ENCODE measurements at regions not wholly inside any gene's neighbourhood (a gene's known extent, or its start where the extent isn't known, plus 50 kb on each side); places are given as distances from the start of the nearest gene placed in this dataset.

DNA sequence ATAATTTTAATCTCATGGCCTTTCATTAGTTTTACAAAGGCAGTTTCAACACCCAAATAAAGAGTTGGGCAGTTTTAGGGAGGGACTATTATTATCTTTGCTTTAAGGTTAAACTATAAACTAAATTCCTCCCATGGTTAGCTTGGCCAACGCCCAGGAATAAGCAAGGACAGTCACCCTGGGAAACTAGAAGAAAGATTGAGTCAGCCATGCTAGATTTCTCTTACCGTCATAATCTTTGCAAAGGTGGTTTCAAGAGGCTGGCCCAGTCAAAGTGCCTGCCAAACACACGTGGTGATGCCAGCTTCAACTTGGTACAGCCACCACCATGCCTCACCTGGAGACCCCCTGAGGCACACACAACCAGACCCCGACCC lies 317.4 kb upstream of the SP8 start:
- Histone ChIP-seq H3K79me2 (ENCODE audit: insufficient read depth, low read length) (no peaks in the 10 kb centered on the region), H3K36me3 (replicated peaks in 1 of 2; ENCODE audit: control insufficient read depth in 1 of 2, insufficient read depth in 2 of 2, low read length in 2 of 2) (no peaks in the 10 kb centered on the region), H3K4me1 (ENCODE audit: control insufficient read depth in 1 of 2, insufficient read depth in 2 of 2, low read length in 2 of 2) (no peaks in the 10 kb centered on the region), H3K4me3 (replicated peaks in 1 of 3; ENCODE audit: low read depth in 2 of 3, low read length in 3 of 3) (no peak overlapping the region), H3K27ac (ENCODE audit: low read depth in 1 of 2, low read length in 2 of 2) (no peak overlapping the region), H3K27me3 (ENCODE audit: control insufficient read depth in 2 of 2, insufficient read depth in 2 of 2, low read length in 2 of 2) (no peaks in the 10 kb centered on the region), H4K20me1 (ENCODE audit: insufficient read depth, low read length) (no peaks in the 10 kb centered on the region), H2AFZ (ENCODE audit: insufficient read depth, low read depth, low read length, poor library complexity, severe bottlenecking) (no peak overlapping the region), H3K9me3 (replicated peaks in 1 of 2; ENCODE audit: control insufficient read depth in 1 of 2, insufficient read depth in 1 of 2, low read length in 2 of 2) (peaks cover 4 to 6% of the 10 kb centered on the region in 2 donors), H3K9ac (ENCODE audit: insufficient read depth, low read length, poor library complexity, severe bottlenecking) (no peak overlapping the region), H3K4me2 (replicated peaks; ENCODE audit: extremely low read depth, low read length, poor library complexity, severe bottlenecking) (no peak overlapping the region)
- peaks cover 0 to 5% (median 0%) of the 10 kb centered on the region in 3 donors for H3K27me3 Mint-ChIP-seq (ENCODE audit: low read depth in 3 of 3)
- no peak for DNase-seq
- 71% methylated on average over 2 of the region's 4 CpGs for WGBS (ENCODE audit: insufficient coverage)
- H3K36me3 Mint-ChIP-seq = no peaks in the 10 kb centered on the region
- H3K9me3 Mint-ChIP-seq = peaks cover 2 to 19% (median 7%) of the 10 kb centered on the region in 7 donors
- TF ChIP-seq, protein P1, sequence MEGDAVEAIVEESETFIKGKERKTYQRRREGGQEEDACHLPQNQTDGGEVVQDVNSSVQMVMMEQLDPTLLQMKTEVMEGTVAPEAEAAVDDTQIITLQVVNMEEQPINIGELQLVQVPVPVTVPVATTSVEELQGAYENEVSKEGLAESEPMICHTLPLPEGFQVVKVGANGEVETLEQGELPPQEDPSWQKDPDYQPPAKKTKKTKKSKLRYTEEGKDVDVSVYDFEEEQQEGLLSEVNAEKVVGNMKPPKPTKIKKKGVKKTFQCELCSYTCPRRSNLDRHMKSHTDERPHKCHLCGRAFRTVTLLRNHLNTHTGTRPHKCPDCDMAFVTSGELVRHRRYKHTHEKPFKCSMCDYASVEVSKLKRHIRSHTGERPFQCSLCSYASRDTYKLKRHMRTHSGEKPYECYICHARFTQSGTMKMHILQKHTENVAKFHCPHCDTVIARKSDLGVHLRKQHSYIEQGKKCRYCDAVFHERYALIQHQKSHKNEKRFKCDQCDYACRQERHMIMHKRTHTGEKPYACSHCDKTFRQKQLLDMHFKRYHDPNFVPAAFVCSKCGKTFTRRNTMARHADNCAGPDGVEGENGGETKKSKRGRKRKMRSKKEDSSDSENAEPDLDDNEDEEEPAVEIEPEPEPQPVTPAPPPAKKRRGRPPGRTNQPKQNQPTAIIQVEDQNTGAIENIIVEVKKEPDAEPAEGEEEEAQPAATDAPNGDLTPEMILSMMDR (IDR thresholded peaks at IDR 0.05) = no peak
- no peaks in the 10 kb centered on the region for H3K4me1 Mint-ChIP-seq
- H3K4me3 Mint-ChIP-seq = no peak overlapping the region
- H3K27ac Mint-ChIP-seq = no peak overlapping the region
- intact Hi-C loops (cut with micrococcal nuclease) = no loop called here

DNA sequence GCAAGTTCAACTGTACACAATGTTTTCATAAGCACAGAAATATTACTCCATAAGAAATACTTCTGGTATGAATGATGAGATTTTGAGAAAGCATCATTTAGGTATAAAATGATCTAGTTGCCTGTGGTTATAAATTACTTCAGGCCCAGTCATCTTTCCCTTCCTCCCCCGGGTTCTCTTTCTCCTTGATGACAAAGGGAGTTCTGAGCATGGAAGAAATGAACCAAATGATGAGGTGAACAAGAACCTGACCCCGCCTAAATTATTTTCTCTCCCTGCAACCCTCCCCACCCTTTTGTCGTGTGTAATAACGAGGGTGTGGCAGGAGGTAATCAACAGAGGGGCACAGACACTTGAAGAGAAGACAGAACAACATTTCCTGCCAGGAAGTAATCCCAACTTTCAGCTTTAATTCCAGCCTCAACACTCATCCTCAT lies 319.6 kb upstream of the SP8 start:
- Histone ChIP-seq H3K4me2 (replicated peaks; ENCODE audit: extremely low read depth, low read length, poor library complexity, severe bottlenecking) (no peak overlapping the region), H3K27me3 (ENCODE audit: control insufficient read depth in 2 of 2, insufficient read depth in 2 of 2, low read length in 2 of 2) (no peaks in the 10 kb centered on the region), H3K4me3 (replicated peaks in 1 of 3; ENCODE audit: low read depth in 2 of 3, low read length in 3 of 3) (no peak overlapping the region), H3K79me2 (ENCODE audit: insufficient read depth, low read length) (no peaks in the 10 kb centered on the region), H3K9ac (ENCODE audit: insufficient read depth, low read length, poor library complexity, severe bottlenecking) (no peak overlapping the region), H4K20me1 (ENCODE audit: insufficient read depth, low read length) (no peaks in the 10 kb centered on the region), H2AFZ (ENCODE audit: insufficient read depth, low read depth, low read length, poor library complexity, severe bottlenecking) (no peak overlapping the region), H3K36me3 (replicated peaks in 1 of 2; ENCODE audit: control insufficient read depth in 1 of 2, insufficient read depth in 2 of 2, low read length in 2 of 2) (no peaks in the 10 kb centered on the region), H3K9me3 (replicated peaks in 1 of 2; ENCODE audit: control insufficient read depth in 1 of 2, insufficient read depth in 1 of 2, low read length in 2 of 2) (peaks cover 4 to 6% of the 10 kb centered on the region in 2 donors), H3K27ac (ENCODE audit: low read depth in 1 of 2, low read length in 2 of 2) (no peak overlapping the region), H3K4me1 (ENCODE audit: control insufficient read depth in 1 of 2, insufficient read depth in 2 of 2, low read length in 2 of 2) (no peaks in the 10 kb centered on the region)
- TF ChIP-seq, protein P1 (IDR thresholded peaks at IDR 0.05) = no peak
- H3K27ac Mint-ChIP-seq = no peak overlapping the region
- intact Hi-C loops (cut with micrococcal nuclease) = no loop called here
- no peaks in the 10 kb centered on the region for H3K4me1 Mint-ChIP-seq
- peaks cover 2 to 19% (median 7%) of the 10 kb centered on the region in 7 donors for H3K9me3 Mint-ChIP-seq
- no peak for DNase-seq
- H3K27me3 Mint-ChIP-seq (ENCODE audit: low read depth in 3 of 3) = peaks cover 0 to 5% (median 0%) of the 10 kb centered on the region in 3 donors
- H3K36me3 Mint-ChIP-seq = no peaks in the 10 kb centered on the region
- no peak overlapping the region for H3K4me3 Mint-ChIP-seq
- no CpG with 5 or more reads among the region's 4 CpGs for WGBS (ENCODE audit: insufficient coverage)

Data from CD14-positive monocyte (primary cell).